Naive B cell (primary cell): ENCODE measurements at regions not wholly inside any gene's neighbourhood (a gene's known extent, or its start where the extent isn't known, plus 50 kb on each side); places are given as distances from the start of the nearest gene placed in this dataset.
A peak's percentile ranks its signal among the peaks of the same experiment; 100 is the strongest.

ENCODE experiments used
- ATAC-seq, 2 donors: fragments of 150-1000 bp; cut with Tn5 transposase; 2 replicates each; pipeline ENCODE4 v1.10.0; 2021; ENCODE audit warnings: low read depth in 2 of 2, mild to moderate bottlenecking in 2 of 2, moderate library complexity in 2 of 2
- DNase-seq: peaks from one replicate; pipeline ENCODE4 v3.0.0; 2022
- H3K27ac Mint-ChIP-seq, 6 donors: one replicate each; pipeline ENCODE4 v1.8.0; 2020 to 2022; ENCODE audit warnings: mild to moderate bottlenecking in 6 of 6, mixed read lengths in 6 of 6, moderate library complexity in 5 of 6, inconsistent platforms in 2 of 6
- H3K27me3 Mint-ChIP-seq, 3 donors: one replicate each; pipeline ENCODE4 v1.8.0; 2021 to 2022; ENCODE audit warnings: mixed read lengths in 3 of 3, mild to moderate bottlenecking in 1 of 3
- H3K36me3 Mint-ChIP-seq, 2 donors: one replicate each; pipeline ENCODE4 v1.8.0; 2020 to 2022; ENCODE audit warnings: mixed read lengths in 2 of 2, inconsistent platforms in 1 of 2, mild to moderate bottlenecking in 1 of 2
- H3K4me1 Mint-ChIP-seq, 3 donors: one replicate each; pipeline ENCODE4 v1.8.0; 2020 to 2022; ENCODE audit warnings: mixed read lengths in 3 of 3, inconsistent platforms in 1 of 3, mild to moderate bottlenecking in 1 of 3, moderate library complexity in 1 of 3
- H3K4me3 Mint-ChIP-seq, 8 donors: one replicate each; pipeline ENCODE4 v1.8.0; 2020 to 2022; ENCODE audit warnings: mild to moderate bottlenecking in 8 of 8, mixed read lengths in 8 of 8, moderate library complexity in 8 of 8, inconsistent platforms in 2 of 8
- H3K9me3 Mint-ChIP-seq, 7 donors: one replicate each; pipeline ENCODE4 v1.8.0; 2020 to 2022; ENCODE audit warnings: mixed read lengths in 7 of 7, mild to moderate bottlenecking in 5 of 7, inconsistent platforms in 2 of 7, moderate library complexity in 1 of 7

DNA sequence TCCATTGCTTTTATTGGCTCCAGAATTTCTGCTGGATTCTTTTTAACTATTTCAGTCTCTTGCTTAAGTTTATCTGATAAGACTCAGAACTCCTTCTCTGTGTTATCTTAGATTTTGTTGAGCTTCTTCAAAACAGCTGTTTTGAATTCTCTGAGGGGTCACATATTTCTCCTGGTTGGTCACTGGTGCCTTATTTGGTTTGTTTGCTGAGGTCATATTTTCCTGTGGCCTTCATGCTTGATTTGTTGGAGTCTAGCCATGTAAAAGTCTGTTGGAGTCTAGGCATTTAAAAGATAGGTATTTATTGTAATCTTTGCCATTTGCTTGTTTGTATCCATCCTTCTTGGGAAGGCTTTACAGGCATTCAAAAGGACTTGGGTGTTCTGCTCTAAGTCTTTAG lies 398.7 kb downstream of the DSEL start:
- peaks cover 0 to 4% (median 0%) of the 10 kb centered on the region in 3 donors for H3K27me3 Mint-ChIP-seq
- no peaks in the 10 kb centered on the region for H3K4me1 Mint-ChIP-seq
- no peak for ATAC-seq
- peaks cover 0 to 2% (median 0%) of the 10 kb centered on the region in 7 donors for H3K9me3 Mint-ChIP-seq
- no peaks in the 10 kb centered on the region for H3K36me3 Mint-ChIP-seq
- no peak overlapping the region for H3K4me3 Mint-ChIP-seq
- H3K27ac Mint-ChIP-seq, result no peak overlapping the region
- no peak for DNase-seq

DNA sequence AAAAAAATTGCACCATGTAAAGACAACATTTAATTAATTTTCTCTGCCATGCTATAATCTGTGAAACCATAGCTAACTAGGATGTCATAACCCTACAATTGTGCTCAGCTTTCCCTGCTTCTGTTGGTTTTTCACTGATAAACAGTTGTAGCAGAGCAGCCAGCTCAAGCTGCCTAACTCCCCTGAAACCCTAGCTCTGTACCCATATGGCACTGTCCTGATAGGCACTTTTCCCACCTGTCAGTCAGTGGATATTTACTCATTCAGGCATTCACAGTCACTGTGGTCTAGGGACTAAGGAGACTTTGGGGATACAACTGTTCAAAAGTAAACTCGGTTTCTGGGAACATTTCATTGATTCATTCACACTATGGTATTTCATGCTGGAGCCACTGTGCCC lies 407.0 kb downstream of the DSEL start:
- Mint-ChIP-seq H3K4me3 (no peak overlapping the region), H3K36me3 (no peaks in the 10 kb centered on the region), H3K4me1 (no peaks in the 10 kb centered on the region), H3K27ac (no peak overlapping the region), H3K9me3 (peaks cover 0 to 4% (median 0%) of the 10 kb centered on the region in 7 donors), H3K27me3 (no peaks in the 10 kb centered on the region)
- ATAC-seq (no peak), DNase-seq (no peak)

DNA sequence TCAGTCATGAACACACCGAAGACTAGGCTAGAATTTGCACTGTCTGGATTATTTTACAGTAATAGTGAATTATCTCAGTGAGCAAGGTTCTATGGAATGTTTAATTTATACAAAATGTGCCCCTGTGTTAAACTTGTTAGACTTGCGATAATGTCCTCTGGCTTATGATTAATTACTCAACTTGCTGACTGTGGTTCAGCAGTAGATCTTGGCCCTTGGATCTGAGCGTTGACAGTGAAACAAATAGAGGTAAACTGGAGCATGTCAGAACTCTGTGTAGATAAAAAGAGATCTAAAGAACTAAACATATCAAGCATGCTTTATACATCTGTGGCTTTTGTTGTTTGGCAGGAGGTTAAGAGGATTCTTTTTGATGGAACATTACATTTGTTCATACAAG lies 407.6 kb downstream of the DSEL start:
- peaks cover 0 to 4% (median 0%) of the 10 kb centered on the region in 7 donors for H3K9me3 Mint-ChIP-seq
- no peaks in the 10 kb centered on the region for H3K27me3 Mint-ChIP-seq
- no peak overlapping the region for H3K4me3 Mint-ChIP-seq
- H3K27ac Mint-ChIP-seq, result no peak overlapping the region
- no peaks in the 10 kb centered on the region for H3K4me1 Mint-ChIP-seq
- DNase-seq (no peak), ATAC-seq (no peak)
- H3K36me3 Mint-ChIP-seq, result no peaks in the 10 kb centered on the region

DNA sequence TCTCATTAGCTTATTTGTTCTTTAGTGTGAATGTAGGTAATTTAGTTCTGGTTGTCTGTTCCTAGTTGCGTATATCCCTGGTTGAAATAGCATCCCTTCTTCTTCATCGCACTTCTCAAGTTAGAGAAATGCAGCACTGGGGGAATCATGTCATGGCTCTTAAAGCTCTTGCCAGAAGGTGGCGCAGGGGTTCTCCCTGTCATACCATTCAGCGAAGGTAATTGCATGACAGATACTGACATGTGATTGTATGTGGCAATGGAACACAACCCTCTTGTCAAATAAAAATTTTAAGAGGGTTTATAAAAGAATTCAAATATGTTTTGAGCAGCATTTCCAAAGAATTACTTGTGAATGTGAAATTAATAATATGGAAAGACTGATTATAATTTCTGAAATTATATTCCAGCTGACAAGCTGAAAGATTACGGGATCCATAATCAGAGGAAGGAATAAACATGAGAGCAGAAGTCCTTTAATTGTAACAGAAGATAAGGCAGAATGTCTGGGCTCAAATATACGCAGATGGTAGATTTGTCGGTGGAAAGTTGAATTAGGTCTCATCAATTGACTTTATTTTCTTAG lies 411.7 kb downstream of the DSEL start:
- ATAC-seq, result no peak
- no peaks in the 10 kb centered on the region for H3K36me3 Mint-ChIP-seq
- H3K9me3 Mint-ChIP-seq, result no peaks in the 10 kb centered on the region

DNA sequence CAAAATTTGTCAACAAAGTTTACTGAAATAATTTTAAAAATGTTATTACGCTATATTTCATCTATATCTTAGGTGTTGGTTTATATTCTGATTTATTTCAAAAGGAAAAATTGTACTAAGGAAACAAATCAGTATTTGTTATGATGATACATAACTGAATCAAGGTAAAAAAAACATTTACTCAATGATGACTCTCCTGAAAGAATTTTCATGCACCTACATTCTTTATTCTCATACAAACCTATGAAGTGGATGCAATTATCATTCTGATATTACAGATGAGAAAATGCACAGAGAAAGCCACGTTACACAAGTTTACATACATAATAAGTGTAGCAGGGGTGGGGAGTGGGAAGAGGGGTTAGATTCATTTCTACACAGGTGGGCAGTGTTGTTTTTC lies 422.4 kb downstream of the DSEL start:
- Mint-ChIP-seq H3K36me3 (no peaks in the 10 kb centered on the region), H3K4me1 (no peaks in the 10 kb centered on the region), H3K4me3 (no peak overlapping the region), H3K27me3 (no peaks in the 10 kb centered on the region), H3K9me3 (peaks cover 0 to 5% (median 0%) of the 10 kb centered on the region in 7 donors), H3K27ac (no peak overlapping the region)
- ATAC-seq, result no peak
- DNase-seq, result no peak

More for the DNA sequence above, 411.7 kb downstream of the DSEL start:
- H3K4me1 Mint-ChIP-seq, result no peaks in the 10 kb centered on the region
- DNase-seq, result no peak
- H3K4me3 Mint-ChIP-seq, result peak overlapping the region in 1 of 8 donors; percentile 31
- no peak overlapping the region for H3K27ac Mint-ChIP-seq
- no peaks in the 10 kb centered on the region for H3K27me3 Mint-ChIP-seq

DNA sequence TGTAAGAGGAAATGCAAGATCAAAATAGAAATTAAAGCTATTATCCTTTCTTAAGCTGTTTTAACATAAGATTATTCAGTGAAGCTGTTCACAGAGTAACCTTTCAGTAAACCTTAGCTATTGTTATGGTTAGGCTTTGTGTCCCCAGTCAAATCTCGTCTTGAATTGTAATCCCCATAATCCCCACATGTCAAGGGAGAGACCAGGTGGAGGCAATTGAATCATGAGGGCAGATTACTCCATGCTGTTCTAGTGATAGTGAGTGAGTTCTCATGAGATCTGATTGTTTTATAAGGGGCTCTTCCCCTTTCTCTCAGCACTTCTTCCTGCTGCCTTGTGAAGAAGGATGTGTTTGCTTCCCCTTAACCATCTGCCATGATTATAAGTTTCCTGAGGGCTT lies 424.4 kb downstream of the DSEL start:
- Mint-ChIP-seq H3K36me3 (no peaks in the 10 kb centered on the region), H3K9me3 (peaks cover 0 to 5% (median 0%) of the 10 kb centered on the region in 7 donors), H3K27ac (no peak overlapping the region), H3K4me1 (no peaks in the 10 kb centered on the region), H3K4me3 (no peak overlapping the region), H3K27me3 (no peaks in the 10 kb centered on the region)
- ATAC-seq (no peak), DNase-seq (no peak)

DNA sequence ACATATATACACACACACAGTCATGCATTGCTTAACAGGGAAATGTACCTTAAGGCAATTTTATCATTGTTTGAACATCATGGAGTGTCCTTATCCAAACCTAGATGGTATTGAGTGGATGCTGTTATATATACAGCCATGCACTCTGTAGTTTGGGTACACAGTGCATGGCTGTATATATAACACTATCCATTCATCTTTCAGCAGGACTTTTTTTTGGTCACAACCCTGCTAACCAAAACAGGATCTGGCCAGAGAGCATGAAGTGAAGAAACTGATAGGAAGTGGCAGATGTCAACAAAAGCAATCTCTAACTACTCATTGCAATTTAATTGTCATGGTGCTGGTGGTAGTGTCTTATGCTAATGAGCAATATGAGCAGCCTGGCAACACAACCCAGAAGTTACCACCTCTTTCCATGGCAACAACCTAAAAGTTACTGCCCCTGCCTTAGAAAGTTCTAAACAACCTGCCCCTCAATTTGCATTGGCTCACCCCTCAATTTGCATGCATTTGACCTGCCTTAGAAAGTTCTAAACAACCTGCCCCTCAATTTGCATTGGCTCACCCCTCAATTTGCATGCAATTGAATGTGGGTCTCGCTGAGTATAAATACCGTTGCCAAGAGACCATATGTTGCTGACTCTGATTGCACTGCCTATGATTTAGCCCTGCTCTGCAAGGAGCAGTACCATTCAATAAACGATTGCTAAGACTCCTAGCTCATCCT lies 434.9 kb downstream of the DSEL start:
- Mint-ChIP-seq H3K4me3 (no peak overlapping the region), H3K27me3 (no peaks in the 10 kb centered on the region)
- ATAC-seq, result no peak

DNA sequence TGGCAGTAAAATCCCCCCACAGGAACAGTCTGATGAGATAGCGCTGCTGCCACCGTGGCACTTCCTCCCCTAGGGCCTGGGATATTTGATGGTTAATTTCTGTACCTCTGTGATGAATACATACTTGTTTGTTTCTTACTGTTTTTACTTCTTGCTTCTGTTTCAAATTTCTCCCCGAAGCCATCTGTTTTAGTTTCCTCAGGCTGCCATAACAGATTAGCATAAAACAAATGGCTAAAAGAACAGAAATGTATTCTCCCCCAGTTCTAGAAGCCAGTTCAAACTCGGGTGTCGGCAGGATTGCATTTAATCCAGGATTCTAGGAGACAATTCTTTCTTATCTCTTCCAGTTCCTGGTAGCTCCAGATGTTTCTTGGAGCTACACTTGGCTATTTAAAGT lies 435.9 kb downstream of the DSEL start:
- no peak overlapping the region for H3K27ac Mint-ChIP-seq
- no peaks in the 10 kb centered on the region for H3K36me3 Mint-ChIP-seq

More for the DNA sequence above, 434.9 kb downstream of the DSEL start:
- Mint-ChIP-seq H3K4me1 (no peaks in the 10 kb centered on the region), H3K9me3 (no peaks in the 10 kb centered on the region), H3K27ac (no peak overlapping the region), H3K36me3 (no peaks in the 10 kb centered on the region)
- no peak for DNase-seq

DNA sequence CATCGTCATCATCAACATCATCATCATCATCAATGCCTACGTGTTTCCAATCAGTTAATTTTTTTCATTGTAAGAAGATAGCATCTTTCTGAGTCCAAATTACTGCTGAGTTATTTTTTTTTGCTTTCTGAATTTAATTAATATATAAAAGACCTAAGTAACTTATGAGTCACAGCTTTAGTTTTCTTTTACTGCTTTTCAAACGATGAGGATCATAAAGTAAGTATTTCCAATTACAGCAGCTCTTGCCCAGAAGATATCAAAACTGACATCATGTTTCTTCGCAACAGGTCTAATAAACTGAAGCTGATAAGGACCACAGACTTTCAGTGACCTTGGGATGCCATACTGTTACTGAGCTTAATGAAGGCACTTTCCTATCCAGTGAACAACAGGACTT lies 442.2 kb downstream of the DSEL start:
- Mint-ChIP-seq H3K9me3 (peaks cover 0 to 4% (median 0%) of the 10 kb centered on the region in 7 donors), H3K36me3 (no peaks in the 10 kb centered on the region), H3K4me3 (no peak overlapping the region), H3K4me1 (no peaks in the 10 kb centered on the region), H3K27me3 (no peaks in the 10 kb centered on the region), H3K27ac (no peak overlapping the region)
- DNase-seq, result no peak
- ATAC-seq, result no peak

More for the DNA sequence above, 435.9 kb downstream of the DSEL start:
- H3K4me3 Mint-ChIP-seq, result no peak overlapping the region
- no peaks in the 10 kb centered on the region for H3K27me3 Mint-ChIP-seq
- H3K9me3 Mint-ChIP-seq, result peaks cover 0 to 4% (median 0%) of the 10 kb centered on the region in 7 donors
- DNase-seq, result no peak
- ATAC-seq, result no peak
- no peaks in the 10 kb centered on the region for H3K4me1 Mint-ChIP-seq

DNA sequence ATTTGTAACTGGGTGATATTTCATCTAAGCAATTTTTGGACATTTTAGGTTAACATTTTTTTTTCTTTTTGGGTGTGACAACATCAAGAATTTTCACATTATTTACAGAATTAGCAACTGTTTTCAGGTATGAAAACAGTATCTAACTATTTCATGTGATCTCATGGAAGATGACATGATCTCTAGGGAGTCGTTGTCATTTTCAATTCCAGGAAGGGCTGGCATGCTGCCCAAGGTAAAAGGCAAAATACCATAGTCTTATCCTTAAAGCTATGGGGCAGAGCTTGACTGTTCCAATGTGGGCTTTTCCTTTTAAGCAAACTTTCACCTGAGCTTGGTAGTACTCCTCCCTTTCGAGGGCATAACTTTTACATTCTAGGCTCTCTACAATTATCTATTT lies 443.7 kb downstream of the DSEL start:
- no peak for ATAC-seq
- no peak overlapping the region for H3K27ac Mint-ChIP-seq
- H3K27me3 Mint-ChIP-seq, result no peaks in the 10 kb centered on the region
- no peak for DNase-seq
- H3K4me1 Mint-ChIP-seq, result no peaks in the 10 kb centered on the region
- no peaks in the 10 kb centered on the region for H3K36me3 Mint-ChIP-seq
- no peak overlapping the region for H3K4me3 Mint-ChIP-seq
- H3K9me3 Mint-ChIP-seq, result peaks cover 0 to 4% (median 0%) of the 10 kb centered on the region in 7 donors

DNA sequence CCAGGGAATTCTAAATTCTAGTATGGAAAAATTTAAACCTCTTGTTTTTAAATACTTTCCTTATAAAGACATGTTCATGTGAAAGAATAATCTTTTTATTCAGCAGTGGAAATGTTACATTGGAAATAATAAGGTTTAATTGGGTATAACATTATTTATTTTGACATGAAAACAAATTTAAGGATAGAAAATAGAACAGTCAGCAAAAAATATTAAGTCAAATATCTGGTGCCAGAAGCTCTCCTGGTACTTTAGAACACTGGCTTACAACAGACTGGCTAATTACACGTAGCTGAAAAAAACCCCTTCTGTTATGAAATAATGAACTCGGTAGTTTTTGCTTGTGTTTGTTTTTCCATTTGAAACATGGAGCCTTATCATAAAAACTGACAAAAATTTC lies 447.9 kb downstream of the DSEL start:
- no peaks in the 10 kb centered on the region for H3K36me3 Mint-ChIP-seq
- ATAC-seq, result no peak
- no peak overlapping the region for H3K4me3 Mint-ChIP-seq
- DNase-seq, result no peak
- no peaks in the 10 kb centered on the region for H3K27me3 Mint-ChIP-seq
- peaks cover 0 to 2% (median 0%) of the 10 kb centered on the region in 7 donors for H3K9me3 Mint-ChIP-seq
- no peak overlapping the region for H3K27ac Mint-ChIP-seq
- no peaks in the 10 kb centered on the region for H3K4me1 Mint-ChIP-seq

DNA sequence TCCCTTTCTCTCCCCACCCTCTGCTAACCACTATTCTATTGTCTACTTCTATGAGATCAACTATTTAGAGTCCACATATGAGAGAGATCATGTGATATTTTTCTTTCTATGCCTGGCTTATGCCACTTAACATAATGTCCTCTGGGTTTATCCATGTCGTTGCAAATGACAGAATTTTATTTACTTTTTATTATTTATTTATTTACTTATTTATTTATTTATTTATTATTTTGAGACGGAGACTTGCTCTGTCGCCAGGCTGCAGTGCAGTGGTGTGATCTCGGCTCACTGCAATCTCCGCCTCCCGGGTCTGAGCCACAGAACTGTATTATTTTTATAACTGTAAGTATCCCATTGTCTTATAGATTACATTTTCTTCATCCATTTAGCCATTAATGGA lies 443.4 kb upstream of the CDH19 start:
- Mint-ChIP-seq H3K27me3 (no peaks in the 10 kb centered on the region), H3K27ac (no peak overlapping the region), H3K9me3 (peaks cover 0 to 2% (median 0%) of the 10 kb centered on the region in 7 donors), H3K4me3 (no peak overlapping the region), H3K36me3 (no peaks in the 10 kb centered on the region), H3K4me1 (no peaks in the 10 kb centered on the region)
- ATAC-seq, result no peak
- no peak for DNase-seq

DNA sequence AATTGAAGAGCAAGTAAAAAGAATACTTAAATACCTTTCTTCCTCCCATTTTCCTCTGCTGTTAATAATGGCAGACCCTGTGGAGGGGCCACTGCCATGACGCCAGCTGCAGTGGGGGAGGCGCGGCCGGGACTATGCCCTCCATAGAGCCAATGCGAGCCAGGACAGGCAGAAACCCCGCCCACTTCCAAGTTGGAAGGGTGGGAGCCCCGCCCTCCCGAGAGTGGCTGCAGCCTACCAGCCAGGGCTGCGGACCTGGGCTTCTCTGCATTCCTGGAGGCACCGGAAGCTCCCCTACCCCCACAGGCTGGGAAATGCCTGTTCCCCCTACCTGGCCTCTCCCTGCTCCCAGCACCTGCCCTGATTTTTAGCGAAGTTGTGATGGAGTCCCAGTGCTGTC lies 439.4 kb upstream of the CDH19 start:
- Mint-ChIP-seq H3K4me1 (no peaks in the 10 kb centered on the region), H3K27me3 (no peaks in the 10 kb centered on the region), H3K27ac (no peak overlapping the region), H3K36me3 (no peaks in the 10 kb centered on the region), H3K4me3 (no peak overlapping the region), H3K9me3 (peaks cover 0 to 2% (median 0%) of the 10 kb centered on the region in 7 donors)
- ATAC-seq (no peak), DNase-seq (no peak)

DNA sequence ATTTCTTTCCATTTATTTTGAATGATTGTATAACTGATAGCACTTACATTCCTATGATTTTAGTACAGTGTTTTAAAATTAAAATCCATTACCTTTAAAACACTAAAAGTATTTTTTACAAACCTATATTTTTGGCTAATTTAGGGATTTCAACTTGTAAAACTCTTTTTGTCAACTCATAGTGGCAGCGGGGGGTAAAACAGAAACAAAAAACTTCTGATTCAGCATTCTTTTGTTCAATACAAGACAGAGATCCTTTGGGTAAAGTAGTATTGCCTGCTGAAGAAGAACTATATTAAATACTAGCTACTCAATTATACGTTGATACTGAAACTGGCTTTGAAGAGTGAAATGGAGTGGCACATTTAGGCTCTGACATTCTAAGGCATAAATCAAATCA lies 437.4 kb upstream of the CDH19 start:
- no peaks in the 10 kb centered on the region for H3K4me1 Mint-ChIP-seq
- H3K36me3 Mint-ChIP-seq, result no peaks in the 10 kb centered on the region

More for the DNA sequence above, 437.4 kb upstream of the CDH19 start:
- Mint-ChIP-seq H3K9me3 (peaks cover 0 to 2% (median 0%) of the 10 kb centered on the region in 7 donors), H3K4me3 (no peak overlapping the region), H3K27me3 (no peaks in the 10 kb centered on the region), H3K27ac (no peak overlapping the region)
- ATAC-seq, result no peak
- DNase-seq, result no peak
